ENCODE measurements at regions not wholly inside any gene's neighbourhood (a gene's known extent, or its start where the extent isn't known, plus 50 kb on each side); places are given as distances from the start of the nearest gene placed in this dataset.

DNA sequence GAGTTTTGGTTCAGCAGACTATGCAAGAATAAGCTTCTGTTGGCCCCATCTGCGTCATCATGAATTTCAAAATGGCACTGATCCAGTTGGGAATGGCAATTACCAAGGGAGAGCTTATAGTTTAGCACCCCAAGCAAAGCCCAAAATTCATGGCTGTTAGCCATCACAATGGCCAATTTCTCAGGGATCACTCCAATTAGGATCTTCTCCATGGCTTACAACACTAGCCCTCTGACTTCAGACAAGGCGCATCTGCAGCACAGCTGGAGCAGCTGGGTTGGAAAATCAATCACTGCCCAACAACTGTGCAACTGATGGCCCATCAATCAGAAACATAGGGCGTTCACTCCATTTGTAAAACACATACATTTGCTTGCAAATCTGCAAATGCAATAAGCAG, 273.6 kb downstream of the SRBD1 start:
- TF ChIP-seq, protein P1, sequence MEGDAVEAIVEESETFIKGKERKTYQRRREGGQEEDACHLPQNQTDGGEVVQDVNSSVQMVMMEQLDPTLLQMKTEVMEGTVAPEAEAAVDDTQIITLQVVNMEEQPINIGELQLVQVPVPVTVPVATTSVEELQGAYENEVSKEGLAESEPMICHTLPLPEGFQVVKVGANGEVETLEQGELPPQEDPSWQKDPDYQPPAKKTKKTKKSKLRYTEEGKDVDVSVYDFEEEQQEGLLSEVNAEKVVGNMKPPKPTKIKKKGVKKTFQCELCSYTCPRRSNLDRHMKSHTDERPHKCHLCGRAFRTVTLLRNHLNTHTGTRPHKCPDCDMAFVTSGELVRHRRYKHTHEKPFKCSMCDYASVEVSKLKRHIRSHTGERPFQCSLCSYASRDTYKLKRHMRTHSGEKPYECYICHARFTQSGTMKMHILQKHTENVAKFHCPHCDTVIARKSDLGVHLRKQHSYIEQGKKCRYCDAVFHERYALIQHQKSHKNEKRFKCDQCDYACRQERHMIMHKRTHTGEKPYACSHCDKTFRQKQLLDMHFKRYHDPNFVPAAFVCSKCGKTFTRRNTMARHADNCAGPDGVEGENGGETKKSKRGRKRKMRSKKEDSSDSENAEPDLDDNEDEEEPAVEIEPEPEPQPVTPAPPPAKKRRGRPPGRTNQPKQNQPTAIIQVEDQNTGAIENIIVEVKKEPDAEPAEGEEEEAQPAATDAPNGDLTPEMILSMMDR (IDR thresholded peaks at IDR 0.05; ENCODE audit: poor library complexity), result no peak
- TF ChIP-seq EZH2 (IDR thresholded peaks at IDR 0.05; ENCODE audit: borderline replicate concordance), result no peak
